ENCODE measurements at regions not wholly inside any gene's neighbourhood (a gene's known extent, or its start where the extent isn't known, plus 50 kb on each side); places are given as distances from the start of the nearest gene placed in this dataset.

GRCh38 chrX:77061022-77061421 lies 386.2 kb upstream of the FGF16 start:
- TF ChIP-seq, protein P1, sequence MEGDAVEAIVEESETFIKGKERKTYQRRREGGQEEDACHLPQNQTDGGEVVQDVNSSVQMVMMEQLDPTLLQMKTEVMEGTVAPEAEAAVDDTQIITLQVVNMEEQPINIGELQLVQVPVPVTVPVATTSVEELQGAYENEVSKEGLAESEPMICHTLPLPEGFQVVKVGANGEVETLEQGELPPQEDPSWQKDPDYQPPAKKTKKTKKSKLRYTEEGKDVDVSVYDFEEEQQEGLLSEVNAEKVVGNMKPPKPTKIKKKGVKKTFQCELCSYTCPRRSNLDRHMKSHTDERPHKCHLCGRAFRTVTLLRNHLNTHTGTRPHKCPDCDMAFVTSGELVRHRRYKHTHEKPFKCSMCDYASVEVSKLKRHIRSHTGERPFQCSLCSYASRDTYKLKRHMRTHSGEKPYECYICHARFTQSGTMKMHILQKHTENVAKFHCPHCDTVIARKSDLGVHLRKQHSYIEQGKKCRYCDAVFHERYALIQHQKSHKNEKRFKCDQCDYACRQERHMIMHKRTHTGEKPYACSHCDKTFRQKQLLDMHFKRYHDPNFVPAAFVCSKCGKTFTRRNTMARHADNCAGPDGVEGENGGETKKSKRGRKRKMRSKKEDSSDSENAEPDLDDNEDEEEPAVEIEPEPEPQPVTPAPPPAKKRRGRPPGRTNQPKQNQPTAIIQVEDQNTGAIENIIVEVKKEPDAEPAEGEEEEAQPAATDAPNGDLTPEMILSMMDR (IDR thresholded peaks at IDR 0.05), result no peak
- TF ChIP-seq POLR2A (IDR thresholded peaks at IDR 0.05) (no peak), EP300 (IDR thresholded peaks at IDR 0.05) (no peak)

Measured in tibial nerve (tissue), 4 donors.